GM06990 (cell line): ENCODE measurements at regions not wholly inside any gene's neighbourhood (a gene's known extent, or its start where the extent isn't known, plus 50 kb on each side); places are given as distances from the start of the nearest gene placed in this dataset.
A peak's percentile ranks its signal among the peaks of the same experiment; 100 is the strongest.

Source experiments
- DNase-seq: peaks from one replicate; pipeline ENCODE4 v3.0.0-alpha.2; 2011; ENCODE audit not compliant: insufficient read length; ENCODE audit errors: extremely low read depth
- H3K27me3 ChIP-seq: replicated peaks from 2 replicates; pipeline ENCODE4 v1.6.0; 2011; ENCODE audit warnings: low read length; ENCODE audit not compliant: control insufficient read depth, insufficient read depth
- H3K36me3 ChIP-seq: 2 replicates; pipeline ENCODE4 v1.5.1; 2011; ENCODE audit warnings: low read length; ENCODE audit not compliant: control insufficient read depth, insufficient read depth
- H3K4me3 ChIP-seq: replicated peaks from 2 replicates; pipeline ENCODE4 v1.5.1; 2011; ENCODE audit warnings: low read depth, mild to moderate bottlenecking, control low read depth, low read length
- CTCF ChIP-seq: IDR thresholded peaks from 2 replicates; pipeline ENCODE4 v1.5.1; 2011; ENCODE audit warnings: low read length, control low read depth, mild to moderate bottlenecking, inconsistent platforms; ENCODE audit not compliant: insufficient read depth, poor library complexity, severe bottlenecking

- no peak for TF ChIP-seq CTCF
Observed at GRCh38 chr3:180825964-180826363, 86.5 kb upstream of the FXR1 start.

GRCh38 chr3:180827171-180827570 lies 85.3 kb upstream of the FXR1 start:
- no peaks in the 10 kb centered on the region for H3K27me3 ChIP-seq
- no peaks in the 10 kb centered on the region for H3K36me3 ChIP-seq
- TF ChIP-seq CTCF = no peak
- no peak overlapping the region for H3K4me3 ChIP-seq
- no peak for DNase-seq

More at GRCh38 chr3:180825964-180826363, 86.5 kb upstream of the FXR1 start:
- Histone ChIP-seq H3K36me3 (no peaks in the 10 kb centered on the region), H3K27me3 (no peaks in the 10 kb centered on the region), H3K4me3 (no peak overlapping the region)
- no peak for DNase-seq

GRCh38 chr3:180828001-180828720 lies 84.3 kb upstream of the FXR1 start:
- Histone ChIP-seq H3K36me3 (no peaks in the 10 kb centered on the region), H3K27me3 (no peaks in the 10 kb centered on the region), H3K4me3 (no peak overlapping the region)
- peak; percentile 6 for DNase-seq
- TF ChIP-seq CTCF = no peak

- DNase-seq = peak; percentile 3
- Histone ChIP-seq H3K4me3 (no peak overlapping the region), H3K36me3 (no peaks in the 10 kb centered on the region), H3K27me3 (no peaks in the 10 kb centered on the region)
- TF ChIP-seq CTCF = no peak
Observed at GRCh38 chr3:180828723-180829408, 83.6 kb upstream of the FXR1 start.

- no peak for TF ChIP-seq CTCF
- Histone ChIP-seq H3K27me3 (no peaks in the 10 kb centered on the region), H3K4me3 (no peak overlapping the region), H3K36me3 (no peaks in the 10 kb centered on the region)
- peak; percentile 5 for DNase-seq
Observed at GRCh38 chr3:180829409-180830405, 82.8 kb upstream of the FXR1 start.
